ENCODE measurements at regions not wholly inside any gene's neighbourhood (a gene's known extent, or its start where the extent isn't known, plus 50 kb on each side); places are given as distances from the start of the nearest gene placed in this dataset.

DNA sequence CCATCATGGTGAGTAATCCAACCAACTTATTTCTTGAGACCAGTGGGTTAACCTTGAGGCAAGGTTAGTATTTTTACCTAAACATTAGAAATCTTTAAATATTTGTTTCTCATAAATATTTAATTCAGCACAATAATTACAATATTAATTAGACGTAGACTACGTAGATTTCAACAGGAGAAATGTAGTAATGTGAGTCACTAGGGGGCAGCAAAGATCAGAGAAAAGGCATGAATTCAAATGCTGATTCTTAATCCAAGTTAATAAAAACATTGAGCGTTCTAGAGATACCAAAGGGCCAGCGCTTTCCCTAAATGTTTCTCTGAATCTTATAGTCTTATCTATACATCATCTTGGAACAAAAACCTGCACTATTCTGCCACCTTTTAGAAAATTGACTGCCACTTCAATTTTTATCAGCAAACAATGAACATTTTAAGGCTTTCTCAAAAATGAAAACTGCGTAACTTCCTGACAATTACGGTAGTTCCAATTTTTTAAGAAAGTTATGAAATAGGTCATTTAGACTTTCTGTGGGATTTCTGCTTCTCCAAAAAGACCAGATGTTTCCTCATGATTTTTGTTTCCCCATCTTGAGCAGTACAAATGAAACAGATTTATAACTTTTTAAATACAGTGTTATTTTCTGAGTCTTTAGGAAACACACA is 180.7 kb downstream of the GASK1B start:
- TF ChIP-seq, protein P1, sequence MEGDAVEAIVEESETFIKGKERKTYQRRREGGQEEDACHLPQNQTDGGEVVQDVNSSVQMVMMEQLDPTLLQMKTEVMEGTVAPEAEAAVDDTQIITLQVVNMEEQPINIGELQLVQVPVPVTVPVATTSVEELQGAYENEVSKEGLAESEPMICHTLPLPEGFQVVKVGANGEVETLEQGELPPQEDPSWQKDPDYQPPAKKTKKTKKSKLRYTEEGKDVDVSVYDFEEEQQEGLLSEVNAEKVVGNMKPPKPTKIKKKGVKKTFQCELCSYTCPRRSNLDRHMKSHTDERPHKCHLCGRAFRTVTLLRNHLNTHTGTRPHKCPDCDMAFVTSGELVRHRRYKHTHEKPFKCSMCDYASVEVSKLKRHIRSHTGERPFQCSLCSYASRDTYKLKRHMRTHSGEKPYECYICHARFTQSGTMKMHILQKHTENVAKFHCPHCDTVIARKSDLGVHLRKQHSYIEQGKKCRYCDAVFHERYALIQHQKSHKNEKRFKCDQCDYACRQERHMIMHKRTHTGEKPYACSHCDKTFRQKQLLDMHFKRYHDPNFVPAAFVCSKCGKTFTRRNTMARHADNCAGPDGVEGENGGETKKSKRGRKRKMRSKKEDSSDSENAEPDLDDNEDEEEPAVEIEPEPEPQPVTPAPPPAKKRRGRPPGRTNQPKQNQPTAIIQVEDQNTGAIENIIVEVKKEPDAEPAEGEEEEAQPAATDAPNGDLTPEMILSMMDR (conservative IDR thresholded peaks at IDR 0.05 in 1 of 2, IDR thresholded peaks at IDR 0.05 in 1 of 2; ENCODE audit: extremely low read depth in 1 of 2, insufficient read depth in 1 of 2, low read depth in 1 of 2, low read length in 2 of 2) = peak; percentile 50 to 57
- no peak for TF ChIP-seq EZH2 (IDR thresholded peaks at IDR 0.05; ENCODE audit: borderline replicate concordance, low read length)

Measured in mammary epithelial cell (primary cell).